GM23338 (cell line): ENCODE measurements at regions not wholly inside any gene's neighbourhood (a gene's known extent, or its start where the extent isn't known, plus 50 kb on each side); places are given as distances from the start of the nearest gene placed in this dataset.

Source experiments
- ATAC-seq: fragments of 200-7000 bp; cut with Tn5 transposase; 3 replicates; pipeline ENCODE4 v1.9.1; 2020
- DNase-seq: peaks from one replicate; pipeline ENCODE4 v3.0.0-alpha.2; 2015; ENCODE audit warnings: low spot score
- H2AFZ ChIP-seq: fragments of 200-600 bp; sonication (generic); 2 replicates; pipeline ENCODE4 v1.8.0; 2016; ENCODE audit warnings: antibody characterized with exemption, mild to moderate bottlenecking, moderate library complexity
- H3F3A ChIP-seq: fragments of 200-600 bp; sonication (generic); replicated peaks from 2 replicates; pipeline ENCODE4 v1.8.0; 2017; ENCODE audit warnings: antibody characterized with exemption, mixed run types, low read depth
- H3K27ac ChIP-seq: fragments of 200-600 bp; sonication (generic); 2 replicates; pipeline ENCODE4 v1.6.1; 2016; ENCODE audit warnings: low read depth
- H3K27me3 ChIP-seq: fragments of 200-600 bp; sonication (generic); 2 replicates; pipeline ENCODE4 v1.8.0; 2016; ENCODE audit warnings: mild to moderate bottlenecking, mixed run types, moderate library complexity; ENCODE audit not compliant: insufficient read depth
- H3K36me3 ChIP-seq: fragments of 200-600 bp; sonication (generic); 2 replicates; pipeline ENCODE4 v1.8.0; 2016; ENCODE audit warnings: mild to moderate bottlenecking; ENCODE audit not compliant: insufficient read depth
- H3K4me1 ChIP-seq: fragments of 200-600 bp; sonication (generic); 2 replicates; pipeline ENCODE4 v1.8.0; 2016; ENCODE audit warnings: mild to moderate bottlenecking, moderate library complexity; ENCODE audit not compliant: insufficient read depth
- H3K4me2 ChIP-seq: fragments of 200-600 bp; sonication (generic); 2 replicates; pipeline ENCODE4 v1.7.1; 2017; ENCODE audit warnings: mixed run types
- H3K4me3 ChIP-seq: fragments of 200-600 bp; sonication (generic); 2 replicates; pipeline ENCODE4 v1.6.1; 2016; ENCODE audit warnings: mixed run types
- H3K79me2 ChIP-seq: fragments of 200-600 bp; sonication (generic); replicated peaks from 2 replicates; pipeline ENCODE4 v1.8.0; 2017; ENCODE audit warnings: mild to moderate bottlenecking; ENCODE audit not compliant: insufficient read depth
- H3K9me2 ChIP-seq: fragments of 200-600 bp; sonication (generic); 2 replicates; pipeline ENCODE4 v1.8.0; 2017; ENCODE audit not compliant: insufficient read depth
- H4K20me1 ChIP-seq: fragments of 200-600 bp; sonication (generic); replicated peaks from 2 replicates; pipeline ENCODE4 v1.8.0; 2017; ENCODE audit warnings: mild to moderate bottlenecking; ENCODE audit not compliant: insufficient read depth
- H3K27ac Mint-ChIP-seq: 2 replicates; pipeline ENCODE4 v1.8.0; 2020; ENCODE audit warnings: inconsistent platforms, mild to moderate bottlenecking, moderate library complexity, mixed read lengths
- H3K27me3 Mint-ChIP-seq: 3 replicates; pipeline ENCODE4 v1.8.0; 2022; ENCODE audit warnings: low read depth, mild to moderate bottlenecking, moderate library complexity, mixed read lengths, inconsistent platforms; ENCODE audit not compliant: insufficient read depth, poor library complexity
- H3K36me3 Mint-ChIP-seq: 3 replicates; pipeline ENCODE4 v1.8.0; 2021; ENCODE audit warnings: low read depth, mild to moderate bottlenecking, inconsistent platforms, moderate library complexity, mixed read lengths
- H3K4me1 Mint-ChIP-seq: 3 replicates; pipeline ENCODE4 v1.8.0; 2020; ENCODE audit warnings: mild to moderate bottlenecking, inconsistent platforms, mixed read lengths
- H3K4me3 Mint-ChIP-seq: 3 replicates; pipeline ENCODE4 v1.8.0; 2021; ENCODE audit warnings: moderate library complexity, mild to moderate bottlenecking, inconsistent platforms, mixed read lengths
- H3K9me3 Mint-ChIP-seq: 3 replicates; pipeline ENCODE4 v1.8.0; 2020; ENCODE audit warnings: moderate library complexity, mild to moderate bottlenecking, inconsistent platforms, mixed read lengths
- CREB1 ChIP-seq: fragments of 250-450 bp; sonication (Bioruptor Pico); IDR thresholded peaks from 2 replicates; pipeline ENCODE4 v1.5.0; 2020; ENCODE audit warnings: low read depth, mild to moderate bottlenecking, moderate library complexity
- EZH2phosphoT487 ChIP-seq: fragments of 200-600 bp; sonication (generic); IDR thresholded peaks from one replicate; pipeline ENCODE4 v1.8.1; 2018; ENCODE audit warnings: antibody characterized with exemption; ENCODE audit not compliant: unreplicated experiment
- JUNB ChIP-seq: IDR thresholded peaks from one replicate; pipeline ENCODE4 v1.6.1; 2016; ENCODE audit warnings: antibody characterized with exemption; ENCODE audit not compliant: unreplicated experiment
- POLR2AphosphoS5 ChIP-seq: IDR thresholded peaks from 2 replicates; pipeline ENCODE4 v1.6.1; 2016; ENCODE audit warnings: antibody characterized with exemption, low read depth
- STAT1 ChIP-seq: IDR thresholded peaks from one replicate; pipeline ENCODE4 v1.6.1; 2016; ENCODE audit warnings: antibody characterized with exemption; ENCODE audit not compliant: unreplicated experiment
- ZNF114 ChIP-seq: fragments of 250-450 bp; sonication (Bioruptor Pico); IDR thresholded peaks from 2 replicates; pipeline ENCODE4 v1.5.0; 2020; ENCODE audit warnings: mild to moderate bottlenecking, moderate library complexity
- ZNF331 ChIP-seq: fragments of 250-450 bp; sonication (Bioruptor Pico); IDR thresholded peaks from 2 replicates; pipeline ENCODE4 v1.5.0; 2020; ENCODE audit warnings: low read depth, mild to moderate bottlenecking, moderate library complexity
- TF ChIP-seq, protein P1 (sequence below), 2 experiments: fragments of 200-600 bp in 1 of 2; sonication (generic) in 1 of 2; conservative IDR thresholded peaks; 2 replicates each; pipeline versions ENCODE4 v1.5.1 to v1.6.1; 2016 to 2017; ENCODE audit warnings: antibody characterized with exemption in 2 of 2, low read depth in 2 of 2, mild to moderate bottlenecking in 2 of 2, moderate library complexity in 1 of 2
- TF ChIP-seq, protein P2 (sequence below): fragments of 250-450 bp; sonication (Bioruptor Pico); IDR thresholded peaks from 2 replicates; pipeline ENCODE4 v1.5.0; 2020; ENCODE audit warnings: mild to moderate bottlenecking, moderate library complexity

DNA sequence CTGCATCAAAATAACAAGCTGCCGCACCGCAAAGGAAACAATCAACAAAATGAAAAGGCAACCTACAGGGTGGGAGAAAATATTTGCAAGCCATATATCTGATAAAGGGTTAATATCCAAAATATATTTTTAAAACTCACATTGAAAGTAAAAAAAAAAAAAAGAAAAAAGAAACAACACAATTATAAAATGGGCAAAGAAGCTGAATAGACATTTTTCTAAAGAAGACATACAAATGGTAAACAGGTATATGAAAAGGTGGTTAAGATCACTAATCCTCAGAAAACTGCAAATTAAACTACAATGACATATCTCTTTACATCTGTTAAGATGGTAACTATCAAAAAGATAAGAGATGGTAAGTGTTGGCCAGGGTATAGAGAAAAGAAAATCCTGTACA lies 105.4 kb upstream of the LY86 start:
- Histone ChIP-seq H3K4me1 (no peaks in the 10 kb centered on the region), H3F3A (no peaks in the 10 kb centered on the region), H3K79me2 (no peaks in the 10 kb centered on the region), H3K9me2 (peaks cover 9% of the 10 kb centered on the region), H3K4me2 (no peak overlapping the region), H3K4me3 (no peak overlapping the region), H4K20me1 (no peaks in the 10 kb centered on the region), H3K27me3 (no peaks in the 10 kb centered on the region), H3K36me3 (no peaks in the 10 kb centered on the region; the same call in 1 of the 2 replicates), H3K27ac (no peak overlapping the region), H2AFZ (no peak overlapping the region)
- TF ChIP-seq ZNF114 (CRISPR knock-in tag) (no peak), ZNF331 (no peak), POLR2AphosphoS5 (no peak), EZH2phosphoT487 (no peak), CREB1 (CRISPR knock-in tag) (no peak), JUNB (no peak), STAT1 (no peak)
- TF ChIP-seq, protein P1, sequence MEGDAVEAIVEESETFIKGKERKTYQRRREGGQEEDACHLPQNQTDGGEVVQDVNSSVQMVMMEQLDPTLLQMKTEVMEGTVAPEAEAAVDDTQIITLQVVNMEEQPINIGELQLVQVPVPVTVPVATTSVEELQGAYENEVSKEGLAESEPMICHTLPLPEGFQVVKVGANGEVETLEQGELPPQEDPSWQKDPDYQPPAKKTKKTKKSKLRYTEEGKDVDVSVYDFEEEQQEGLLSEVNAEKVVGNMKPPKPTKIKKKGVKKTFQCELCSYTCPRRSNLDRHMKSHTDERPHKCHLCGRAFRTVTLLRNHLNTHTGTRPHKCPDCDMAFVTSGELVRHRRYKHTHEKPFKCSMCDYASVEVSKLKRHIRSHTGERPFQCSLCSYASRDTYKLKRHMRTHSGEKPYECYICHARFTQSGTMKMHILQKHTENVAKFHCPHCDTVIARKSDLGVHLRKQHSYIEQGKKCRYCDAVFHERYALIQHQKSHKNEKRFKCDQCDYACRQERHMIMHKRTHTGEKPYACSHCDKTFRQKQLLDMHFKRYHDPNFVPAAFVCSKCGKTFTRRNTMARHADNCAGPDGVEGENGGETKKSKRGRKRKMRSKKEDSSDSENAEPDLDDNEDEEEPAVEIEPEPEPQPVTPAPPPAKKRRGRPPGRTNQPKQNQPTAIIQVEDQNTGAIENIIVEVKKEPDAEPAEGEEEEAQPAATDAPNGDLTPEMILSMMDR (conservative IDR thresholded peaks at IDR 0.05; ENCODE audit: low read depth in 2 of 2), result no peak
- TF ChIP-seq, protein P2, sequence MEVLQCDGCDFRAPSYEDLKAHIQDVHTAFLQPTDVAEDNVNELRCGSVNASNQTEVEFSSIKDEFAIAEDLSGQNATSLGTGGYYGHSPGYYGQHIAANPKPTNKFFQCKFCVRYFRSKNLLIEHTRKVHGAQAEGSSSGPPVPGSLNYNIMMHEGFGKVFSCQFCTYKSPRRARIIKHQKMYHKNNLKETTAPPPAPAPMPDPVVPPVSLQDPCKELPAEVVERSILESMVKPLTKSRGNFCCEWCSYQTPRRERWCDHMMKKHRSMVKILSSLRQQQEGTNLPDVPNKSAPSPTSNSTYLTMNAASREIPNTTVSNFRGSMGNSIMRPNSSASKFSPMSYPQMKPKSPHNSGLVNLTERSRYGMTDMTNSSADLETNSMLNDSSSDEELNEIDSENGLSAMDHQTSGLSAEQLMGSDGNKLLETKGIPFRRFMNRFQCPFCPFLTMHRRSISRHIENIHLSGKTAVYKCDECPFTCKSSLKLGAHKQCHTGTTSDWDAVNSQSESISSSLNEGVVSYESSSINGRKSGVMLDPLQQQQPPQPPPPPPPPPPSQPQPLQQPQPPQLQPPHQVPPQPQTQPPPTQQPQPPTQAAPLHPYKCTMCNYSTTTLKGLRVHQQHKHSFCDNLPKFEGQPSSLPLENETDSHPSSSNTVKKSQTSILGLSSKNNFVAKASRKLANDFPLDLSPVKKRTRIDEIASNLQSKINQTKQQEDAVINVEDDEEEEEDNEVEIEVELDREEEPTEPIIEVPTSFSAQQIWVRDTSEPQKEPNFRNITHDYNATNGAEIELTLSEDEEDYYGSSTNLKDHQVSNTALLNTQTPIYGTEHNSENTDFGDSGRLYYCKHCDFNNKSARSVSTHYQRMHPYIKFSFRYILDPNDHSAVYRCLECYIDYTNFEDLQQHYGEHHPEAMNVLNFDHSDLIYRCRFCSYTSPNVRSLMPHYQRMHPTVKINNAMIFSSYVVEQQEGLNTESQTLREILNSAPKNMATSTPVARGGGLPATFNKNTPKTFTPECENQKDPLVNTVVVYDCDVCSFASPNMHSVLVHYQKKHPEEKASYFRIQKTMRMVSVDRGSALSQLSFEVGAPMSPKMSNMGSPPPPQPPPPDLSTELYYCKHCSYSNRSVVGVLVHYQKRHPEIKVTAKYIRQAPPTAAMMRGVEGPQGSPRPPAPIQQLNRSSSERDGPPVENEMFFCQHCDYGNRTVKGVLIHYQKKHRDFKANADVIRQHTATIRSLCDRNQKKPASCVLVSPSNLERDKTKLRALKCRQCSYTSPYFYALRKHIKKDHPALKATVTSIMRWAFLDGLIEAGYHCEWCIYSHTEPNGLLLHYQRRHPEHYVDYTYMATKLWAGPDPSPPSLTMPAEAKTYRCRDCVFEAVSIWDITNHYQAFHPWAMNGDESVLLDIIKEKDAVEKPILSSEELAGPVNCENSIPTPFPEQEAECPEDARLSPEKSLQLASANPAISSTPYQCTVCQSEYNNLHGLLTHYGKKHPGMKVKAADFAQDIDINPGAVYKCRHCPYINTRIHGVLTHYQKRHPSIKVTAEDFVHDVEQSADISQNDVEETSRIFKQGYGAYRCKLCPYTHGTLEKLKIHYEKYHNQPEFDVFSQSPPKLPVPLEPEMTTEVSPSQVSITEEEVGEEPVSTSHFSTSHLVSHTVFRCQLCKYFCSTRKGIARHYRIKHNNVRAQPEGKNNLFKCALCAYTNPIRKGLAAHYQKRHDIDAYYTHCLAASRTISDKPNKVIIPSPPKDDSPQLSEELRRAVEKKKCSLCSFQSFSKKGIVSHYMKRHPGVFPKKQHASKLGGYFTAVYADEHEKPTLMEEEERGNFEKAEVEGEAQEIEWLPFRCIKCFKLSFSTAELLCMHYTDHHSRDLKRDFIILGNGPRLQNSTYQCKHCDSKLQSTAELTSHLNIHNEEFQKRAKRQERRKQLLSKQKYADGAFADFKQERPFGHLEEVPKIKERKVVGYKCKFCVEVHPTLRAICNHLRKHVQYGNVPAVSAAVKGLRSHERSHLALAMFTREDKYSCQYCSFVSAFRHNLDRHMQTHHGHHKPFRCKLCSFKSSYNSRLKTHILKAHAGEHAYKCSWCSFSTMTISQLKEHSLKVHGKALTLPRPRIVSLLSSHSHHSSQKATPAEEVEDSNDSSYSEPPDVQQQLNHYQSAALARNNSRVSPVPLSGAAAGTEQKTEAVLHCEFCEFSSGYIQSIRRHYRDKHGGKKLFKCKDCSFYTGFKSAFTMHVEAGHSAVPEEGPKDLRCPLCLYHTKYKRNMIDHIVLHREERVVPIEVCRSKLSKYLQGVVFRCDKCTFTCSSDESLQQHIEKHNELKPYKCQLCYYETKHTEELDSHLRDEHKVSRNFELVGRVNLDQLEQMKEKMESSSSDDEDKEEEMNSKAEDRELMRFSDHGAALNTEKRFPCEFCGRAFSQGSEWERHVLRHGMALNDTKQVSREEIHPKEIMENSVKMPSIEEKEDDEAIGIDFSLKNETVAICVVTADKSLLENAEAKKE (CRISPR knock-in tag), result no peak
- Mint-ChIP-seq H3K9me3 (peaks cover 8% of the 10 kb centered on the region; the same call in 1 of the 3 replicates), H3K36me3 (no peaks in the 10 kb centered on the region), H3K4me3 (no peak overlapping the region), H3K4me1 (no peaks in the 10 kb centered on the region; the same call in 2 of the 3 replicates), H3K27ac (no peak overlapping the region), H3K27me3 (no peaks in the 10 kb centered on the region)
- no peak for ATAC-seq
- DNase-seq, result no peak
